Mammary epithelial cell (primary cell): ENCODE measurements at regions not wholly inside any gene's neighbourhood (a gene's known extent, or its start where the extent isn't known, plus 50 kb on each side); places are given as distances from the start of the nearest gene placed in this dataset.

Source experiments
- CTCF ChIP-seq, 2 donors: IDR thresholded peaks in 1 of 2; conservative IDR thresholded peaks in 1 of 2; 2 replicates each; pipeline ENCODE4 v1.5.1; 2011 to 2012; ENCODE audit warnings: inconsistent platforms in 2 of 2, low read length in 2 of 2, mild to moderate bottlenecking in 2 of 2, control low read depth in 1 of 2, low read depth in 1 of 2; ENCODE audit not compliant: insufficient read depth in 1 of 2; ENCODE audit errors: extremely low read depth in 1 of 2
- EZH2 ChIP-seq: IDR thresholded peaks from 2 replicates; pipeline ENCODE4 v1.6.1; 2012; ENCODE audit warnings: low read length, inconsistent platforms, borderline replicate concordance

GRCh38 chr10:83367036-83367435, 772.3 kb upstream of the GHITM start:
- TF ChIP-seq CTCF (conservative IDR thresholded peaks at IDR 0.05 in 1 of 2, IDR thresholded peaks at IDR 0.05 in 1 of 2; ENCODE audit: extremely low read depth in 1 of 2, insufficient read depth in 1 of 2, low read depth in 1 of 2, low read length in 2 of 2): no peak
- TF ChIP-seq EZH2: no peak
